A204.1 (cell line): ENCODE measurements at regions not wholly inside any gene's neighbourhood (a gene's known extent, or its start where the extent isn't known, plus 50 kb on each side); places are given as distances from the start of the nearest gene placed in this dataset.

Experiments used
- FAIRE-seq: peaks from 2 replicates; lab custom pipeline; 2012; peaks lifted over from hg19 to GRCh38; lab: Jason Lieb, UNC

GRCh38 chr7:54847921-54848320 lies 88.9 kb upstream of the SEC61G start:
- FAIRE-seq, result no peak

- FAIRE-seq, result no peak
These were observed 97.8 kb upstream of the SEC61G start for GRCh38 chr7:54856856-54857255.

DNA sequence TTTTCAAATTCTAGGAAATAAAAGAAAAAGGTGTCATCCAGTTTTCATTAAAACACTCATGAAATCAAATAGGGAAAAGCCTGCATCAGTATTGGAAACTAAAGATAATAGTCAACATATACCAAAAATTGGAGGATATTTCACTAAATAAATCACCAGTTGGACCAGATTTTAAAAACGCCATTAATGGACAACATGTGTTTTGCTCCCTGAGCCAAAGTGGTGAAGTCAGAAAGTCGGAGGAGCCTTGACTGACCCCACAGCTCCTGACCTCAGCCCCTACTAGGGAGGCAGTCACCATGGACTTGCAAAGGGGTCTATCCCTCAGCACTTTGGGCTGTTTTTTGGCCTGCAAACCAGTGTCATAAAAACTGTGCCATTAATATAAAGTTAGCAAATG lies 98.3 kb upstream of the SEC61G start:
- FAIRE-seq, result no peak

- FAIRE-seq, result no peak
These were observed 99.1 kb upstream of the SEC61G start for GRCh38 chr7:54858008-54858692.

GRCh38 chr7:54859066-54859465 lies 100.1 kb upstream of the SEC61G start:
- no peak for FAIRE-seq

- FAIRE-seq, result no peak
These were observed 100.5 kb upstream of the SEC61G start for GRCh38 chr7:54859545-54859944.

DNA sequence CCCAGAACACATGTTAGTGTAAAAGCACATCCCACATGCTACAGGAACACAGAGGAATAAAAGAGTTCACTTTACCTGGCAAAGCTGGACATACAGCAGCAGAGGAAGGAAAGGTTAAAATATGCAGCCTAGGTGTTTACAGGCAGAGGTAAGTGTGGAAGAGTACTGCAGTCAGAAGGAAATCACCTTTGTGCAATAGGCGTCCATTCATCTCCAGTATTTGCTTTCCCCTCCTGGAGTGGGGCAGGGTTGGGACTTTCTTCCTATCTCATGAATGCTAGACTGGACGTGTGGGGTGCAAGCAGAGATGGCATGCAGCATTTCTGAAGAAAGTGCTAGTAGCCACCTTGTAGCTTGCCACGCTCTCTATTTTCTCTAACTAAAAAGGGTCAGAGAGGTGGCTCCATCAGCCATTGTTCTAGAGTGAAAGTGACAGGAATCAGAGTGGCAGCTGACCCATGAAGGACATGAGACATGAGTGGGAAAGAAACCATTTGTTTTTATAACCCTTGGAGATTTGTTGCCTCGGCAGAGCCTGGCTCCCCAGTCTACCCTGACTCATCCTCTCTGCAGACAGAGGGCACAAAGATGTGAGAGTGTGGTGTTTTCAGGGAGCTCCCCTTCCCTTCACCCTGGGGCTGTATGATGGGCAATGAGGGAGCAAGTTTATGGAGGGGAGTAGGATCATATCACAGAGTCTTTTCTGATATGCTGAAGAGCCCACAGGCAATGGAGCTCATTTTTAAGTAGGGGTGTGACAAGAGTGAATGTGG lies 101.2 kb upstream of the SEC61G start:
- no peak for FAIRE-seq

GRCh38 chr7:54860843-54861242 lies 101.8 kb upstream of the SEC61G start:
- no peak for FAIRE-seq

GRCh38 chr7:54864663-54865062 lies 105.7 kb upstream of the SEC61G start:
- no peak for FAIRE-seq

DNA sequence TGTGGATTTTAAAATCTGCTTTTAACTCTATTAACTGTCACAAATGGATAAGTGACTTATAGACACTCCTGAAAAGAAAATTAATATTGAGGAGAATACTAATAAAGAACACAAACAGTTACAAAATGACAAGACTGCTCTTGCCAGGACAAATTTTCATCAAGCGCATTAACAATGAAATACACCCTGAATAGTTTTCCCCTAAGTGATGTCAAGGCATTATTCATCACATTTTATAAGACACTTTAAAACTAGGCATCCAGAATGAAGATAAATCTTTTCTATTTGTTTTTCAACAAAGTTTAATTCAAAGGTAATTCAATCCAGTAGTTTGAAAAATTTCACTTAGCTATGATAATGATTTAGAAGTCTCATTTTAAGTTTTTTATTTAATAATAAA lies 110.5 kb upstream of the SEC61G start:
- peak; percentile 54 for FAIRE-seq

DNA sequence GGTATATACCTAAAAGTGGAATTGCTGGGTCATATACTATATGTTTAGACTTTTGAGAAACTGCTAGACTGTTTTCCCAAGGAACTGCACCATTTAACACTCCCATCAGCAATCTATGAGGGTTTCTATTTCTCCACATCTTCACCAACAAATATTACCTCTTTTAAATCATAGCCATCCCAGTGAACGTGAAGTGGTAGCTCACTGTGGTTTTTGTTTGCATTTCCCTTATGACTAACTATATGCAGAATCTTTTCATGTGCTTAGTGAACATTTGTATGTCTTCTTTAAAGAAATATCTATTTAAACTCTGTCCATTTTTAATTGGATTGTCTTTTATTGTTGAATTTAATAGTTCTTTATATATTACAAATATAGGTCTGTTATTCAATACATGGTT lies 115.8 kb upstream of the SEC61G start:
- FAIRE-seq, result no peak

GRCh38 chr7:54877683-54878082 lies 118.7 kb upstream of the SEC61G start:
- FAIRE-seq, result no peak

DNA sequence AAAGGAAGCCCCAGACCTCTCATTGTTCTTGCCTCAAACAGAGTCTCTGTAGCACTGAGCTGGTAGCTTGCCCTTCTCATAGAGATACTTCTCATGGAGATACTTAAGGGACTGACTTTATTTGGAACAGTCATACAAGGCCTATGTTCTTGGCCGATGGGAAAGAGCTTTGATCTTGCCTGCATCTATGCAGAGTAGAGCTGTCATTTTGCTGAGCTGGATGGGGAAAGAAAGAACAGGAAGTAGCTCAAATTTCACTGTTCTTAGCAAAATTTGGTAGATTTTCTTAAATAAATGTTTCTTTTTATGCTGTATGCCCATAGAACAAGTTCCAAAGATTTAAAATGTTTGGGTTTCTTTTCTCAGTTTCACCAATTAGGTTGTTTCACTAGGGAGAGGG lies 119.3 kb upstream of the SEC61G start:
- no peak for FAIRE-seq

- FAIRE-seq, result no peak
These were observed 120.8 kb upstream of the SEC61G start for GRCh38 chr7:54879776-54880175.

GRCh38 chr7:54880326-54880989 lies 121.4 kb upstream of the SEC61G start:
- no peak for FAIRE-seq

GRCh38 chr7:54881816-54882520 lies 123.0 kb upstream of the SEC61G start:
- FAIRE-seq, result no peak

DNA sequence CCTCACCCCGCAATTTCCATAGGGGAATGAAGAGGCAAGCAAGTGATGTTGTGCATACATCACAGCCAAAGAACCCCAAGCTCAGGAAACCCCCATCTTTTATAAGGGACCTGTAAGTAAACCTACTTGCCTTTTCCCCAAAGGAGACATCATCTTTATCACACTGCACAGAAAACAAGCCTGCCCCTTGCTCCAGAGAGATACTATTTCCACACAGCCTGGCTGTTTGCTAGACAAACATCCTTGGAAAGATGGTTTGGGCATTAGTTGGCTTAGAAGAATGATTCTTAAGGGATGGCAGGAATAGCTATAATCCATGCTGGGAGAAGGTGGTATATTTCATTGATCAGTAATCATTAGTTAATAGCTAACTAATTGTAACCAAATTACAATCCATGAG lies 123.7 kb upstream of the SEC61G start:
- no peak for FAIRE-seq

DNA sequence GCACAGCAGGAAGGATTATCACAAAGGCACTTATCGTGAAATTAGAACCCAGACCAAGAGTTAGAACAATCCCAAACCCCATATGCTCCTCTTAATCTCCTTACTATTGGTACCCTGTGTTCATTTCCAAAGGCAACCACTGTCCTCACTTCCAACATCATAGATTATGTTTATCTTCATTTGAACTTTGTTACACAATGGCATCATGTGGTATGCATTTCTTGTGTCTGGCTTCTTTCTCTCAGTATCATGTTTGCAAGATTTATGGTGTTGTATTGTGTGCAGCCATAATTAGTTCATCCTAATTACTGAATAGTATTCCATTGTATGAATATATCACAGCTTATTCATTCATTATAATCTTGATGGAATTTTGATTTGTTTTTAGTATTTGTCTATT lies 124.6 kb upstream of the SEC61G start:
- FAIRE-seq, result no peak

- no peak for FAIRE-seq
These were observed 126.3 kb upstream of the SEC61G start for GRCh38 chr7:54885285-54885684.

- FAIRE-seq, result no peak
These were observed 129.2 kb upstream of the SEC61G start for GRCh38 chr7:54888067-54888733.

DNA sequence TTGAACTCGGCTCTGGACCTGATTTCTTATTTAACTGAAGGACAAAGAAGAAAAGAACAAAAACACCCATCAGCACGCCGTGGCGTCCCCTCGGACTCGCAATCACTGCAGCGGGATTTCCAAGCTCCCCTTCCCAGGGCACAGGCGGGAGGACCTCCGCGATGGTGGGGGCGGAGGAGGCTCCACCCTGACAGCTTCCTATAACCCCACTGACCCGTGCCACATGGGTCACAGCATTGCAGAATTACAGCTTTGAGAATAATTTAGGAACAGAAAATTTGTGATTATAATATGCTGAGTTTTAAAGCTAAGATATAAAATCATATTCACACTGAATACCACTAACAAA lies 129.7 kb upstream of the SEC61G start:
- FAIRE-seq, result no peak

GRCh38 chr7:54897891-54898290 lies 120.9 kb upstream of the EGFR start:
- FAIRE-seq, result no peak
